ENCODE measurements at regions not wholly inside any gene's neighbourhood (a gene's known extent, or its start where the extent isn't known, plus 50 kb on each side); places are given as distances from the start of the nearest gene placed in this dataset.

DNA sequence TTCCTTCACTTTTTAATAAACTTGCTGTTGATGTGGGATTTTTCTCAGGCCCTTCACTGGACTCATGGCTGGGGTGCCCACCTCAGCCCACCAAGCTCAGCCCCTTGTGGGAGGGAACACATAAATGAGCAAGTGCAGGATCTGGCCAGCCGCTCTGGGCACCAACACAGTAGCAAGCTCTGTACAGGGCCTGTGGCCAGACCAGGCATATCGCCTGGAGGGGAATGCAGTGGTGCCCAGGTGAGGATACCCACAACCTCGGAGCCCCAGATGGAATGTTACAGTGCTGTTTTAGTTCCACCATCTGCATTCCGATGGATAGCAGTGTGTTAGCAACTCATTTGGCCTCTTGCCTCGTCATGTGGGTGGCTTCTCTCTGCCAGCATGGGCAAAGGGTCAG is 234.6 kb downstream of the PPP1R3A start:
- Histone ChIP-seq H3K9me2 (ENCODE audit: insufficient read depth, low read length) (no peaks in the 10 kb centered on the region), H3K36me3 (ENCODE audit: insufficient read depth, low read length) (no peaks in the 10 kb centered on the region), H3K4me2 (ENCODE audit: low read length) (no peak overlapping the region), H2AFZ (ENCODE audit: low read depth, low read length) (no peak overlapping the region), H3K79me2 (replicated peaks; ENCODE audit: insufficient read depth, low read length) (no peaks in the 10 kb centered on the region), H3K27me3 (ENCODE audit: insufficient read depth, low read depth, low read length) (no peaks in the 10 kb centered on the region), H4K20me1 (ENCODE audit: insufficient read depth) (no peaks in the 10 kb centered on the region), H3K9ac (ENCODE audit: low read length) (no peak overlapping the region), H3K27ac (ENCODE audit: low read length) (no peak overlapping the region), H3K9me3 (ENCODE audit: low read length) (no peaks in the 10 kb centered on the region), H3F3A (ENCODE audit: insufficient read depth, low read length, poor library complexity, severe bottlenecking) (no peaks in the 10 kb centered on the region), H3K4me3 (ENCODE audit: low read length) (no peak overlapping the region)
- TF ChIP-seq SMC3 (conservative IDR thresholded peaks at IDR 0.05; ENCODE audit: poor library complexity) (no peak), MXI1 (conservative IDR thresholded peaks at IDR 0.05; ENCODE audit: poor library complexity, severe bottlenecking) (no peak), TAF1 (IDR thresholded peaks at IDR 0.05; ENCODE audit: low read depth) (no peak), RAD21 (conservative IDR thresholded peaks at IDR 0.05) (no peak), POLR2AphosphoS5 (IDR thresholded peaks at IDR 0.05) (no peak), CTCF (IDR thresholded peaks at IDR 0.05; ENCODE audit: poor library complexity, severe bottlenecking) (no peak), EP300 (conservative IDR thresholded peaks at IDR 0.05; ENCODE audit: poor library complexity, severe bottlenecking) (no peak)
- TF ChIP-seq, protein P1, sequence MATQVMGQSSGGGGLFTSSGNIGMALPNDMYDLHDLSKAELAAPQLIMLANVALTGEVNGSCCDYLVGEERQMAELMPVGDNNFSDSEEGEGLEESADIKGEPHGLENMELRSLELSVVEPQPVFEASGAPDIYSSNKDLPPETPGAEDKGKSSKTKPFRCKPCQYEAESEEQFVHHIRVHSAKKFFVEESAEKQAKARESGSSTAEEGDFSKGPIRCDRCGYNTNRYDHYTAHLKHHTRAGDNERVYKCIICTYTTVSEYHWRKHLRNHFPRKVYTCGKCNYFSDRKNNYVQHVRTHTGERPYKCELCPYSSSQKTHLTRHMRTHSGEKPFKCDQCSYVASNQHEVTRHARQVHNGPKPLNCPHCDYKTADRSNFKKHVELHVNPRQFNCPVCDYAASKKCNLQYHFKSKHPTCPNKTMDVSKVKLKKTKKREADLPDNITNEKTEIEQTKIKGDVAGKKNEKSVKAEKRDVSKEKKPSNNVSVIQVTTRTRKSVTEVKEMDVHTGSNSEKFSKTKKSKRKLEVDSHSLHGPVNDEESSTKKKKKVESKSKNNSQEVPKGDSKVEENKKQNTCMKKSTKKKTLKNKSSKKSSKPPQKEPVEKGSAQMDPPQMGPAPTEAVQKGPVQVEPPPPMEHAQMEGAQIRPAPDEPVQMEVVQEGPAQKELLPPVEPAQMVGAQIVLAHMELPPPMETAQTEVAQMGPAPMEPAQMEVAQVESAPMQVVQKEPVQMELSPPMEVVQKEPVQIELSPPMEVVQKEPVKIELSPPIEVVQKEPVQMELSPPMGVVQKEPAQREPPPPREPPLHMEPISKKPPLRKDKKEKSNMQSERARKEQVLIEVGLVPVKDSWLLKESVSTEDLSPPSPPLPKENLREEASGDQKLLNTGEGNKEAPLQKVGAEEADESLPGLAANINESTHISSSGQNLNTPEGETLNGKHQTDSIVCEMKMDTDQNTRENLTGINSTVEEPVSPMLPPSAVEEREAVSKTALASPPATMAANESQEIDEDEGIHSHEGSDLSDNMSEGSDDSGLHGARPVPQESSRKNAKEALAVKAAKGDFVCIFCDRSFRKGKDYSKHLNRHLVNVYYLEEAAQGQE (IDR thresholded peaks at IDR 0.05; ENCODE audit: borderline replicate concordance) = no peak

DNA sequence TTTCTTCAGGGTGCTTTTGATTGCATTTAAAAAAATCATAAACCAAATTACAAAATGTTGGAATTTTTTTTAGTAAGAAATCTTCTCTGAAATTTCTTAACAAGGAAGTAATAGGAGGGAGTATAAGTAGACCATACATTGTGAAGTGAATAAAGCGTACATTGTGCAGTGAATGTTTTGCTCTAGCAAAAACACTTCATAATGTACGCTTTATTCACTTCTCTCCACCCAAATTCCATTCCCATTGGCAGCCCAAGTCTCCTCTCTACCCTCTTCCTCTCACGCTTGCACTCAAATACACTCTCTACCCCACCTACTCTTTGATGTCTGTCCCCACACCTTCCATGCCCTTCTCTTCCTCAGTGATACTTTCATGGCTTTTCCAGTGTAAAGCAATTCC is 241.0 kb downstream of the PPP1R3A start:
- Histone ChIP-seq H4K20me1 (ENCODE audit: insufficient read depth) (no peaks in the 10 kb centered on the region), H2AFZ (ENCODE audit: low read depth, low read length) (no peak overlapping the region), H3K27me3 (ENCODE audit: insufficient read depth, low read depth, low read length) (no peaks in the 10 kb centered on the region), H3F3A (ENCODE audit: insufficient read depth, low read length, poor library complexity, severe bottlenecking) (no peaks in the 10 kb centered on the region), H3K9me3 (ENCODE audit: low read length) (no peaks in the 10 kb centered on the region), H3K4me3 (ENCODE audit: low read length) (no peak overlapping the region), H3K9me2 (ENCODE audit: insufficient read depth, low read length) (no peaks in the 10 kb centered on the region), H3K27ac (ENCODE audit: low read length) (no peak overlapping the region), H3K9ac (ENCODE audit: low read length) (no peak overlapping the region), H3K79me2 (replicated peaks; ENCODE audit: insufficient read depth, low read length) (no peaks in the 10 kb centered on the region), H3K36me3 (ENCODE audit: insufficient read depth, low read length) (no peaks in the 10 kb centered on the region), H3K4me2 (ENCODE audit: low read length) (no peak overlapping the region)
- TF ChIP-seq SMC3 (conservative IDR thresholded peaks at IDR 0.05; ENCODE audit: poor library complexity) (no peak), POLR2AphosphoS5 (IDR thresholded peaks at IDR 0.05) (no peak), EP300 (conservative IDR thresholded peaks at IDR 0.05; ENCODE audit: poor library complexity, severe bottlenecking) (no peak), EZH2 (IDR thresholded peaks at IDR 0.05; ENCODE audit: borderline replicate concordance, insufficient read depth, low read length, poor library complexity, severe bottlenecking) (no peak), CTCF (IDR thresholded peaks at IDR 0.05; ENCODE audit: poor library complexity, severe bottlenecking) (no peak), MXI1 (conservative IDR thresholded peaks at IDR 0.05; ENCODE audit: poor library complexity, severe bottlenecking) (no peak), TAF1 (IDR thresholded peaks at IDR 0.05; ENCODE audit: low read depth) (no peak)
- TF ChIP-seq, protein P1 (IDR thresholded peaks at IDR 0.05; ENCODE audit: borderline replicate concordance) = no peak
